Smooth muscle cell (in vitro differentiated cells): ENCODE measurements at regions not wholly inside any gene's neighbourhood (a gene's known extent, or its start where the extent isn't known, plus 50 kb on each side); places are given as distances from the start of the nearest gene placed in this dataset.

Experiments used
- DNase-seq: peaks from one replicate; lab custom pipeline; 2025; ENCODE audit not compliant: unreplicated experiment; lab: John Stamatoyannopoulos, UW
- H2AFZ ChIP-seq: fragments of 200-600 bp; sonication (generic); 2 replicates; pipeline ENCODE4 v1.6.0; 2016; ENCODE audit warnings: antibody characterized with exemption, low read depth, mild to moderate bottlenecking
- H3F3A ChIP-seq: fragments of 200-600 bp; sonication (generic); 2 replicates; pipeline ENCODE4 v1.6.0; 2017; ENCODE audit warnings: antibody characterized with exemption, low read depth
- H3K27ac ChIP-seq: fragments of 200-600 bp; sonication (generic); 2 replicates; pipeline ENCODE4 v1.5.1; 2016; ENCODE audit warnings: low read depth, mild to moderate bottlenecking
- H3K27me3 ChIP-seq: fragments of 200-600 bp; sonication (generic); 2 replicates; pipeline ENCODE4 v1.6.1; 2016; ENCODE audit warnings: low read depth, mild to moderate bottlenecking
- H3K36me3 ChIP-seq: fragments of 200-600 bp; sonication (generic); 2 replicates; pipeline ENCODE4 v1.5.1; 2016; ENCODE audit warnings: low read depth
- H3K4me1 ChIP-seq: fragments of 200-600 bp; sonication (generic); 2 replicates; pipeline ENCODE4 v1.5.1; 2016; ENCODE audit warnings: low read depth
- H3K4me2 ChIP-seq: fragments of 200-600 bp; sonication (generic); 2 replicates; pipeline ENCODE4 v1.6.0; 2016; ENCODE audit warnings: mild to moderate bottlenecking
- H3K4me3 ChIP-seq: fragments of 200-600 bp; sonication (generic); 2 replicates; pipeline ENCODE4 v1.5.1; 2016; ENCODE audit warnings: mild to moderate bottlenecking
- H3K79me2 ChIP-seq: fragments of 200-600 bp; sonication (generic); 2 replicates; pipeline ENCODE4 v1.6.0; 2016; ENCODE audit warnings: low read depth, mild to moderate bottlenecking
- H3K9ac ChIP-seq: fragments of 200-600 bp; sonication (generic); 2 replicates; pipeline ENCODE4 v1.6.0; 2016; ENCODE audit warnings: low read depth
- H3K9me3 ChIP-seq: fragments of 200-600 bp; sonication (generic); replicated peaks from 2 replicates; pipeline ENCODE4 v1.5.1; 2016; ENCODE audit warnings: low read depth
- H4K20me1 ChIP-seq: fragments of 200-600 bp; sonication (generic); 2 replicates; pipeline ENCODE4 v1.6.0; 2016; ENCODE audit warnings: low read depth
- CTCF ChIP-seq: fragments of 200-600 bp; sonication (generic); IDR thresholded peaks from 2 replicates; pipeline ENCODE4 v1.5.1; 2017; ENCODE audit warnings: borderline replicate concordance, mild to moderate bottlenecking, antibody characterized with exemption; ENCODE audit not compliant: insufficient read depth, poor library complexity, severe bottlenecking
- WGBS: methylation state at CpG from one replicate; pipeline ENCODE4 v1.1.7; 2016; ENCODE audit warnings: low lambda C conversion rate; 5-methylcytosine and 5-hydroxymethylcytosine counted together

GRCh38 chr4:99712099-99712498, 54.5 kb upstream of the C4orf54 start:
- Histone ChIP-seq H3K9me3 (no peaks in the 10 kb centered on the region), H2AFZ (no peak overlapping the region), H3K9ac (no peak overlapping the region), H3K36me3 (no peaks in the 10 kb centered on the region), H3K79me2 (no peaks in the 10 kb centered on the region), H3F3A (no peaks in the 10 kb centered on the region), H3K27ac (peak overlapping the region; percentile 77), H3K4me3 (no peak overlapping the region), H3K4me1 (no peaks in the 10 kb centered on the region), H3K27me3 (no peaks in the 10 kb centered on the region), H3K4me2 (no peak overlapping the region), H4K20me1 (no peaks in the 10 kb centered on the region)
- TF ChIP-seq CTCF = no peak
- 83% methylated on average over 1 of the region's 1 CpG for WGBS
- no peak for DNase-seq

GRCh38 chr4:99711657-99712056, 54.0 kb upstream of the C4orf54 start:
- Histone ChIP-seq H2AFZ (no peak overlapping the region), H3K4me1 (no peaks in the 10 kb centered on the region), H3K79me2 (no peaks in the 10 kb centered on the region), H3K4me3 (no peak overlapping the region), H3K4me2 (no peak overlapping the region), H4K20me1 (no peaks in the 10 kb centered on the region), H3K27me3 (no peaks in the 10 kb centered on the region), H3F3A (no peaks in the 10 kb centered on the region), H3K27ac (peak overlapping the region; percentile 77), H3K9me3 (no peaks in the 10 kb centered on the region), H3K36me3 (no peaks in the 10 kb centered on the region), H3K9ac (peak overlapping the region; percentile 6)
- WGBS = 60% methylated on average over 2 of the region's 2 CpGs
- no peak for TF ChIP-seq CTCF
- no peak for DNase-seq

- DNase-seq = no peak
- Histone ChIP-seq H3K9me3 (no peaks in the 10 kb centered on the region), H3K4me3 (no peak overlapping the region), H3K27me3 (no peaks in the 10 kb centered on the region), H2AFZ (no peak overlapping the region), H3K79me2 (no peaks in the 10 kb centered on the region), H3K4me2 (no peak overlapping the region), H3K4me1 (no peaks in the 10 kb centered on the region), H3K36me3 (no peaks in the 10 kb centered on the region), H3F3A (no peaks in the 10 kb centered on the region), H3K27ac (peak overlapping the region; percentile 77), H3K9ac (peak overlapping the region; percentile 48), H4K20me1 (no peaks in the 10 kb centered on the region)
- TF ChIP-seq CTCF = no peak
- whole genome bisulfite sequencing = 95% methylated on average over 1 of the region's 1 CpG
Observed at GRCh38 chr4:99710681-99711345, 53.2 kb upstream of the C4orf54 start.

GRCh38 chr4:99710020-99710419, 52.4 kb upstream of the C4orf54 start:
- Histone ChIP-seq H3K4me1 (no peaks in the 10 kb centered on the region), H3F3A (no peaks in the 10 kb centered on the region), H3K4me3 (no peak overlapping the region), H3K4me2 (no peak overlapping the region), H3K9ac (peak overlapping the region; percentile 48), H3K9me3 (no peaks in the 10 kb centered on the region), H3K27me3 (no peaks in the 10 kb centered on the region), H3K79me2 (no peaks in the 10 kb centered on the region), H2AFZ (no peak overlapping the region), H3K27ac (peak overlapping the region; percentile 77), H4K20me1 (no peaks in the 10 kb centered on the region), H3K36me3 (no peaks in the 10 kb centered on the region)
- no peak for DNase-seq
- TF ChIP-seq CTCF = no peak
